ENCODE measurements at regions not wholly inside any gene's neighbourhood (a gene's known extent, or its start where the extent isn't known, plus 50 kb on each side); places are given as distances from the start of the nearest gene placed in this dataset.
"Not testable (repeated sequence)": the region's sequence is repeated elsewhere in the genome, so short reads cannot be mapped to it uniquely, and the experiment has no call there.

DNA sequence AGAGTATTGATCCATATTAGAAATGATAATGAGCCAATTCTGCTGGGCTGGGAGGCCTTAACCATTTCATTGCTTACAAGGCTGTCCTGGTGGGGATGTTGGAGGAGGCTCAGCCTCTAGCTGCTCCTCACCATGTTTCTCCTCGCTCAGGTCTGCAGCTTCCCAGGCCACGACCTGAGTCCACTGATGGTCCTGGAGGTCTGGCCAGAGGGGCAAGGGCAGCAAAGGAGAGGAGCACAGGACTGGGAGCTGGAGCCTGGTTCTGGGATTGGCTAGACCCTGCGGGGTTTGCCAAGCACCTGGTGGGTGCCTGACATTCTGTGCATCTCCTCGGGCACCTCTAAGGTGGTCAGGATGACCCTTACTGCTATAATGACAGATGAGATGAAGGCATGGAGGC lies 92.6 kb downstream of the KIF26A start:
- DNase-seq (ENCODE audit: low spot score) = no peak

GRCh38 chr14:104232070-104232484 lies 93.7 kb downstream of the KIF26A start:
- DNase-seq (ENCODE audit: low spot score) = no peak

GRCh38 chr14:104234007-104234786 lies 95.8 kb downstream of the KIF26A start:
- not testable (repeated sequence) for DNase-seq (ENCODE audit: low spot score)

GRCh38 chr14:104235686-104236085 lies 97.3 kb downstream of the KIF26A start:
- no peak for DNase-seq (ENCODE audit: low spot score)

- no peak for DNase-seq (ENCODE audit: low spot score)
Observed at GRCh38 chr14:104237651-104238423, 99.5 kb downstream of the KIF26A start.

- DNase-seq (ENCODE audit: low spot score) = no peak
Observed at GRCh38 chr14:104238424-104239184, 100.2 kb downstream of the KIF26A start.

GRCh38 chr14:104239185-104239775 lies 100.9 kb downstream of the KIF26A start:
- no peak for DNase-seq (ENCODE audit: low spot score)

- peak; percentile 8 for DNase-seq (ENCODE audit: low spot score)
Observed at GRCh38 chr14:104239861-104240301, 101.5 kb downstream of the KIF26A start.

DNA sequence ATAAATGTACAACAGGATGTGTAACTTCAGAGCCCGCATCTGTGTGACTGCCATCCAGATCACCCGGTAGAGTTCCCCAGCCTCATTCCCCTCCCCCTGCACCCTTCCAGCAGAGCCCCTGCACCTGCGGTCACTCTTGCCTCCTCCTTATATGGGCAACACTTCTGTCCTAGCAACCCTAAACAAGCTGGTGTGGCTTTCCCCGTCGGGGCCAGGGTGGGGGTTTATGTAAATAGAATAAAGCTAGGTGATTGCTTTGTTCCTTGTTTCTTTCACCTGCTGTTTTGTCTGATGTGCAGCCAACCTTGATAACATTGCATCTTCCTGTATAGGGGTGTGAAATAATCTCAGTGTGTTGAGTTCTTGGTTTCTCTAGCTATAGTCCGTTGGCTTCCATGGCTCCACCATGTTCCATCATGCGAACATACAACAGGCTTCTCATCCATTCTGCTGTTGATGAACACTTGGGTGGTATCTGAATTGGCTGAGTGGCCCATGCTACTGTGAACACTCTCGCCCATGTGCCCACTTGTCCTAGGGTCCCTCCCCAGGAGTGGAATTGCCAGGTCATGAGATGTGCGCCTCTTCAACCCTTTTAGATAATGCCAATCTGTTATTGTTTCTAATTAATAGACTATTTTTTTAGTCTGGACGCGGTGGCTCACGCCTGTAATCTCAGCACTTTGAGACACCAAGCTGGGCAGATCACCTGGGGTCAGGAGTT lies 102.2 kb downstream of the KIF26A start:
- DNase-seq (ENCODE audit: low spot score) = no peak

DNA sequence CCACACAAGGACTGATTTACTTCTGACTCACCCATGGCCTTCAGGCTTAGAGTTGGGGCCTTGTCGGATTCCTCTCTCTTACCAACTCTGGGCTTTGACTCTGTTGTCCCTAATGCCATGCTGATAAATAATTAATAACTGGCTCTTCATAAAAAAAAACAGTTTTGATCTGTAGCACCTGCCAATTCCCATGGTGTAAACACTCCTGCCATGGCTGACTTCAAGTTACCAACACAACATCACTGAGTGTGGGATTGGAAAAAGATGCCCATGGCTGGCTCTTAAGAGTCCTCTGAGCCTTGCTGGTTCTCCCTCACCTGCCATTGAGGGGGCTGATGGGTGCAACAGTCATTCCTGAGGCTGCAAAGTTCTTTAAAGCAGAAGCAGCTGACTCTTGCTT lies 104.8 kb downstream of the KIF26A start:
- no peak for DNase-seq (ENCODE audit: low spot score)

DNA sequence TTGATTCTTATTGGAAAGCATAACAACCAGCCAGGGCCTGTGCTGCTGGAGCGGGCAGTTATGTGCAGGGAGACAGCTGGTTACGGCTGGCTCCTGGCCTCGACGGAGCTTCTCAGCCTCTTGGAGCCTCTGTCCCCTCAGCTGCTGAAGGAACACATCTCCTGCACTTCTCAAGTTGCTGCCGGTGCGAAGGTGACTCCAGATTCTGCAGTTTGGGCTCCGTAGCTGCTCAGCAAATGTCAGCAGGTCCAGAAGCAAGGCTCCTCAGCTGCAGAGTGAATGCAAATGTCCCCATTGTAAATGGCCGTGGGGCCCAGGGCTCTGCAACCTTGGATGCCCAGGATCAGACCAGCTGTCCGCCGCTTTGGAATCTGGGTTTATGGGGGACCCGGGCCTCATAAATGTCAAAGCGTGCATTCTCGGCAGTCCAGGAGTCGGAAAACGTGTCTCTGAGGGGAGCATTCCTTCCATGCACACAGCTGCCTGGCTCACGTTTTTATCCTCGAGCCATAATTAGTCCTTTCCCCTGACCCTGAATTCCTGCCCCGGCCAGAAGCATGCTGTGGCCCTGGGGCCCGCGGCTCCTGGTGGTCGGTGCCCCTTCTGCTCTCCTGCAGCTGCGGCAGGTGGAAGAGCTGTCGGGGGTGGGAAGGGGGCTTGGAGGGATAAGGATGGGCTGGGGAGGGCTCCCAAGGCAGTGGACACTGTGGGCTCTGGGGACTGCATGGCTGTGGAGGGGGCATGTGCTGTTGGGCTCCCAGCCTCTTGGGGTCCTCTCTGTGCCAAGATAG lies 106.0 kb downstream of the KIF26A start:
- DNase-seq (ENCODE audit: low spot score) = no peak

GRCh38 chr14:104245075-104245474 lies 106.7 kb downstream of the KIF26A start:
- DNase-seq (ENCODE audit: low spot score) = no peak

- DNase-seq (ENCODE audit: low spot score) = no peak
Observed at GRCh38 chr14:104245723-104246122, 107.3 kb downstream of the KIF26A start.

- no peak for DNase-seq (ENCODE audit: low spot score)
Observed at GRCh38 chr14:104246401-104247335, 108.3 kb downstream of the KIF26A start.

GRCh38 chr14:104247336-104248202 lies 109.2 kb downstream of the KIF26A start:
- no peak for DNase-seq (ENCODE audit: low spot score)

GRCh38 chr14:104248203-104249055 lies 110.0 kb downstream of the KIF26A start:
- no peak for DNase-seq (ENCODE audit: low spot score)

GRCh38 chr14:104249089-104249488 lies 110.7 kb downstream of the KIF26A start:
- no peak for DNase-seq (ENCODE audit: low spot score)

DNA sequence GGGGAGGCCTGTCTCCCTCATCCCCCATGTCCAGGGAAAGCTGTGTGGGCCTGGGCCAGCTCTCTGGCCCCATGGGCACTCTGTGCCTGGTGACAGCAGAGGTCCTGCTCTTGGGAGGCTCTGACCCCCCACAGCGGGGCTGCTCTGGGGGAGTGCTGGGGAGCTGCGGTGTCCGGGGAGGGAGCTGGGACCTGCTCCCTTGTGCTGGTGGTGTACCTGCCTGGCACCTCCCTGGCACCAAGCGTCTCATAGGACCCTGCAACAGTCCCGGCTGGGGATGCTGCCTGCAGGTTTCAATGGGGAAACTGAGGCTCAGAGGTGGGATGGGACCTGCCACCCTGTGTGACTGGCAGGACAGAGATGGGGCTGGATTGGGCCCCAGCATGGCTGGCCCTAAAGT lies 111.3 kb downstream of the KIF26A start:
- no peak for DNase-seq (ENCODE audit: low spot score)

All from putamen (tissue), 1 donor.